Calu3 (cell line): ENCODE measurements at regions not wholly inside any gene's neighbourhood (a gene's known extent, or its start where the extent isn't known, plus 50 kb on each side); places are given as distances from the start of the nearest gene placed in this dataset.
"Not testable (repeated sequence)": the region's sequence is repeated elsewhere in the genome, so short reads cannot be mapped to it uniquely, and the experiment has no call there.

Experiments
- BruUV-seq: library from RNA; stranded (reverse); fragments of 400-500 nt; replicated peaks from 2 replicates; lab custom pipeline; 2021; lab: Mats Ljungman, UMichigan
- CTCF ChIA-PET: fragments of 300-600 bp; sonication (Branson Sonifier 250); formaldehyde crosslinking; loops from one replicate; lab custom pipeline; 2022; ENCODE audit warnings: antibody characterized with exemption; lab: Charles Lee
- DNase-seq: peaks from one replicate; pipeline ENCODE4 v3.0.0; 2022
- H3K27ac Mint-ChIP-seq: one replicate; pipeline ENCODE4 v1.8.0; 2022; ENCODE audit warnings: mixed read lengths; ENCODE audit not compliant: unreplicated experiment
- H3K27me3 Mint-ChIP-seq: one replicate; pipeline ENCODE4 v1.8.0; 2022; ENCODE audit warnings: mixed read lengths; ENCODE audit not compliant: unreplicated experiment
- H3K36me3 Mint-ChIP-seq: one replicate; pipeline ENCODE4 v1.8.0; 2022; ENCODE audit warnings: mild to moderate bottlenecking, moderate library complexity, mixed read lengths; ENCODE audit not compliant: insufficient read depth, unreplicated experiment
- H3K4me1 Mint-ChIP-seq: one replicate; pipeline ENCODE4 v1.8.0; 2022; ENCODE audit warnings: mild to moderate bottlenecking, low read depth, mixed read lengths; ENCODE audit not compliant: unreplicated experiment
- H3K4me3 Mint-ChIP-seq: one replicate; pipeline ENCODE4 v1.8.0; 2022; ENCODE audit warnings: mild to moderate bottlenecking, low read depth, moderate library complexity, mixed read lengths; ENCODE audit not compliant: unreplicated experiment
- H3K9me3 Mint-ChIP-seq: one replicate; pipeline ENCODE4 v1.8.0; 2022; ENCODE audit warnings: low read depth, mixed read lengths; ENCODE audit not compliant: unreplicated experiment
- intact Hi-C: fragments of 100-400 bp; cut with micrococcal nuclease; formaldehyde crosslinking; loops from one replicate; pipeline ENCODE4 v1.10.0; 2022; ENCODE audit not compliant: unreplicated experiment
- TF ChIP-seq, protein P1 (sequence below): fragments of 200-600 bp; IDR thresholded peaks from one replicate; pipeline ENCODE4 v1.8.0; 2022; ENCODE audit warnings: antibody characterized with exemption; ENCODE audit not compliant: unreplicated experiment

GRCh38 chr13:37959284-37959683 lies 89.7 kb upstream of the TRPC4 start:
- peaks cover 9% of the 10 kb centered on the region for H3K4me1 Mint-ChIP-seq
- intact Hi-C loops: no loop called here
- H3K36me3 Mint-ChIP-seq: no peaks in the 10 kb centered on the region
- H3K27ac Mint-ChIP-seq: no peak overlapping the region
- H3K4me3 Mint-ChIP-seq: no peak overlapping the region
- TF ChIP-seq, protein P1, sequence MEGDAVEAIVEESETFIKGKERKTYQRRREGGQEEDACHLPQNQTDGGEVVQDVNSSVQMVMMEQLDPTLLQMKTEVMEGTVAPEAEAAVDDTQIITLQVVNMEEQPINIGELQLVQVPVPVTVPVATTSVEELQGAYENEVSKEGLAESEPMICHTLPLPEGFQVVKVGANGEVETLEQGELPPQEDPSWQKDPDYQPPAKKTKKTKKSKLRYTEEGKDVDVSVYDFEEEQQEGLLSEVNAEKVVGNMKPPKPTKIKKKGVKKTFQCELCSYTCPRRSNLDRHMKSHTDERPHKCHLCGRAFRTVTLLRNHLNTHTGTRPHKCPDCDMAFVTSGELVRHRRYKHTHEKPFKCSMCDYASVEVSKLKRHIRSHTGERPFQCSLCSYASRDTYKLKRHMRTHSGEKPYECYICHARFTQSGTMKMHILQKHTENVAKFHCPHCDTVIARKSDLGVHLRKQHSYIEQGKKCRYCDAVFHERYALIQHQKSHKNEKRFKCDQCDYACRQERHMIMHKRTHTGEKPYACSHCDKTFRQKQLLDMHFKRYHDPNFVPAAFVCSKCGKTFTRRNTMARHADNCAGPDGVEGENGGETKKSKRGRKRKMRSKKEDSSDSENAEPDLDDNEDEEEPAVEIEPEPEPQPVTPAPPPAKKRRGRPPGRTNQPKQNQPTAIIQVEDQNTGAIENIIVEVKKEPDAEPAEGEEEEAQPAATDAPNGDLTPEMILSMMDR: no peak
- H3K27me3 Mint-ChIP-seq: no peaks in the 10 kb centered on the region
- no peaks in the 10 kb centered on the region for H3K9me3 Mint-ChIP-seq
- no TSS peak for BruUV-seq
- CTCF ChIA-PET: no interaction called here
- DNase-seq: no peak

DNA sequence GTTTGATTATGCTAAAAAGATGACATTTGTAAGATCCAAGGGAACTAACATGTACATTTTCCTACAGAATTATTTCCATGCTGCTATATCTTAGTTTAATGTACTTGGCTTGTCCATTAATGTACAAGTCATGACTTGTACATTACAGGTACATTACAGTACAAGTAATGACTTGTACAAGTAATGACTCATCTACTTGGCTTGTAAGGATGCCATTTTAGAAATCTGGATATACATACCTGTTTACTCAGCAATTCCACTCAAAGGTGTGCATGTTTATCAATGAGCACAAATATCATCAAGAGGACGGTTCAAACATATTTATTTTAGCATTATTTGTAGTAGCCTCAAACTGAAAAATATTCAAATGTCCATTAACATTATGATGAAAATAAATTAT lies 87.0 kb upstream of the TRPC4 start:
- TF ChIP-seq, protein P1: no peak
- intact Hi-C loops: no loop called here
- Mint-ChIP-seq H3K9me3 (no peaks in the 10 kb centered on the region), H3K4me1 (peaks cover 20% of the 10 kb centered on the region), H3K27ac (no peak overlapping the region), H3K4me3 (no peak overlapping the region), H3K36me3 (no peaks in the 10 kb centered on the region), H3K27me3 (no peaks in the 10 kb centered on the region)
- no TSS peak for BruUV-seq
- DNase-seq: no peak
- CTCF ChIA-PET: no interaction called here

- BruUV-seq, H3K27ac Mint-ChIP-seq, H3K36me3 Mint-ChIP-seq, H3K9me3 Mint-ChIP-seq, H3K27me3 Mint-ChIP-seq, intact Hi-C loops: not testable (repeated sequence)
- peaks cover 20% of the 10 kb centered on the region for H3K4me1 Mint-ChIP-seq
- DNase-seq: peak; percentile 35
- CTCF ChIA-PET: interaction anchor here (0.7 kb wide), 2 partner anchors 255 to 1608 kb away, joined by 3 to 4 read pairs; no protein-coding TSS in a partner anchor
- H3K4me3 Mint-ChIP-seq: peak overlapping the region; percentile 32
These were observed 85.0 kb upstream of the TRPC4 start for GRCh38 chr13:37954597-37954996.

GRCh38 chr13:37954191-37954590 lies 84.6 kb upstream of the TRPC4 start:
- intact Hi-C loops: no loop called here
- DNase-seq: peak; percentile 51
- H3K4me3 Mint-ChIP-seq: peak overlapping the region; percentile 32
- no peaks in the 10 kb centered on the region for H3K27me3 Mint-ChIP-seq
- TF ChIP-seq, protein P1: no peak
- BruUV-seq: no TSS peak
- peaks cover 20% of the 10 kb centered on the region for H3K4me1 Mint-ChIP-seq
- CTCF ChIA-PET: interaction anchor here (0.7 kb wide), 2 partner anchors 256 to 1607 kb away, joined by 3 to 4 read pairs; no protein-coding TSS in a partner anchor
- H3K27ac Mint-ChIP-seq: no peak overlapping the region
- H3K36me3 Mint-ChIP-seq: no peaks in the 10 kb centered on the region
- H3K9me3 Mint-ChIP-seq: no peaks in the 10 kb centered on the region

GRCh38 chr13:37953696-37954095 lies 84.1 kb upstream of the TRPC4 start:
- Mint-ChIP-seq H3K4me1 (peaks cover 20% of the 10 kb centered on the region), H3K9me3 (no peaks in the 10 kb centered on the region), H3K27me3 (no peaks in the 10 kb centered on the region), H3K36me3 (no peaks in the 10 kb centered on the region), H3K27ac (no peak overlapping the region), H3K4me3 (no peak overlapping the region)
- DNase-seq: no peak
- intact Hi-C loops: no loop called here
- BruUV-seq: no TSS peak
- CTCF ChIA-PET: no interaction called here
- TF ChIP-seq, protein P1: no peak
